ENCODE measurements at regions not wholly inside any gene's neighbourhood (a gene's known extent, or its start where the extent isn't known, plus 50 kb on each side); places are given as distances from the start of the nearest gene placed in this dataset.

DNA sequence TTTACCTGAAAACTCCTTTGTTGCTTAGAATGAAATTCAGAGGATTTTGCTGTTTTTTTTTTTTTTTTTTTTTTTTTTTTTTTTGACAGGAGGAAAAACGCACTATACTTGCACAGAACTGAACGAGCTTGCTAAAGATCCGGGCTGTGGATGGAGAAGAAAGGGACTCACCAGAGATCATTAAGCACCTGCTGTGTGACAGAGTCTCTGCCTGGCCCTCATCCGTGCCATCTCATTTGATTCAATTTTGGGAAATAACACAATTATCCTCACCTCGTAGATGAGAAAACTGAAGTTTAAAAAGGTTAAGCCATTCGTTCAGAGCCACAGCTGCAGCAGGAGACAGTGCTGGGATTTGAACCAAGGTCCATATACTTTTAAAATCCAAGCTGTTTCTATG lies 775.4 kb upstream of the ID2 start:
- Histone ChIP-seq H4K5ac (ENCODE audit: insufficient read length, low read depth, low read length) (no peak overlapping the region), H3T11ph (ENCODE audit: low read length) (no peak overlapping the region), H3K27ac (ENCODE audit: insufficient read length, low read depth, low read length) (no peak overlapping the region), H4K91ac (ENCODE audit: insufficient read length, low read depth, low read length) (no peak overlapping the region), H2BK20ac (ENCODE audit: low read depth, low read length, poor library complexity, severe bottlenecking) (no peak overlapping the region), H3K4me1 (ENCODE audit: insufficient read depth, low read length) (peaks cover 2% of the 10 kb centered on the region), H3K18ac (ENCODE audit: insufficient read length, low read depth, low read length) (no peak overlapping the region), H3K14ac (ENCODE audit: insufficient read depth, low read length) (no peak overlapping the region), H2BK120ac (ENCODE audit: low read depth, low read length, poor library complexity, severe bottlenecking) (no peak overlapping the region), H4K8ac (replicated peaks; ENCODE audit: insufficient read length, low read depth, low read length) (no peak overlapping the region), H3K56ac (ENCODE audit: insufficient read length, low read depth, low read length) (no peak overlapping the region), H3K9ac (ENCODE audit: extremely low read depth, insufficient read length, low read length) (no peak overlapping the region), H2BK12ac (ENCODE audit: insufficient read length, low read depth, low read length) (no peak overlapping the region), H3K79me1 (ENCODE audit: insufficient read depth, low read depth, low read length, poor library complexity, severe bottlenecking) (no peaks in the 10 kb centered on the region), H3K23ac (ENCODE audit: insufficient read length, low read depth, low read length) (no peak overlapping the region), H3K23me2 (ENCODE audit: insufficient read length, low read depth, low read length, poor library complexity, severe bottlenecking) (no peaks in the 10 kb centered on the region), H3K9me3 (ENCODE audit: control insufficient read depth, low read depth, low read length) (no peaks in the 10 kb centered on the region), H3K4ac (ENCODE audit: low read depth, low read length) (no peak overlapping the region), H3K4me2 (ENCODE audit: insufficient read depth, insufficient read length, low read length) (no peak overlapping the region), H2AFZ (ENCODE audit: low read length) (no peak overlapping the region), H4K20me1 (ENCODE audit: control insufficient read depth, insufficient read depth, insufficient read length) (no peaks in the 10 kb centered on the region), H3K27me3 (ENCODE audit: insufficient read depth, low read length) (no peaks in the 10 kb centered on the region), H2AK5ac (ENCODE audit: insufficient read length, low read length) (no peak overlapping the region), H2BK5ac (ENCODE audit: insufficient read length, low read length) (no peak overlapping the region), H3K79me2 (ENCODE audit: insufficient read depth, low read length) (no peaks in the 10 kb centered on the region), H2BK15ac (ENCODE audit: low read depth, low read length) (no peak overlapping the region)
- Mint-ChIP-seq H3K27me3 (ENCODE audit: low read depth) (peaks cover 2% of the 10 kb centered on the region), H3K4me3 (no peak overlapping the region), H3K4me1 (peaks cover 13 to 20% of the 10 kb centered on the region in 2 experiments), H3K27ac (no peak overlapping the region; a peak in 1 of 7 replicates), H3K9me3 (peaks cover 3 to 15% of the 10 kb centered on the region in 2 experiments), H3K36me3 (ENCODE audit: insufficient read depth in 1 of 3, low read depth in 3 of 3) (peaks cover 12 to 17% (median 12%) of the 10 kb centered on the region in 3 experiments)
- DNase-seq: no peak
- no peak for TF ChIP-seq CTCF (conservative IDR thresholded peaks at IDR 0.05)
- no CpG with 5 or more reads among the region's 6 CpGs for WGBS (ENCODE audit: extremely low coverage, insufficient read length, low lambda C conversion rate)

All from H9 (cell line).